Stomach smooth muscle (tissue), 2 donors: ENCODE measurements at regions not wholly inside any gene's neighbourhood (a gene's known extent, or its start where the extent isn't known, plus 50 kb on each side); places are given as distances from the start of the nearest gene placed in this dataset.

Source experiments
- H3K27ac ChIP-seq: one replicate; pipeline ENCODE4 v1.7.0; 2013; ENCODE audit warnings: mild to moderate bottlenecking, low read length, inconsistent platforms
- H3K27me3 ChIP-seq, 2 donors: one replicate each; pipeline ENCODE4 v1.7.0; 2013; ENCODE audit warnings: low read length in 2 of 2; ENCODE audit not compliant: insufficient read depth in 2 of 2, control insufficient read depth in 1 of 2
- H3K36me3 ChIP-seq, 2 donors: one replicate each; pipeline ENCODE4 v1.7.0; 2013; ENCODE audit warnings: low read length in 2 of 2; ENCODE audit not compliant: control insufficient read depth in 2 of 2, insufficient read depth in 2 of 2
- H3K4me1 ChIP-seq: one replicate; pipeline ENCODE4 v1.7.0; 2013; ENCODE audit warnings: low read length; ENCODE audit not compliant: control insufficient read depth, insufficient read depth
- H3K4me3 ChIP-seq, 2 donors: one replicate each; pipeline ENCODE4 v1.7.0; 2013; ENCODE audit warnings: low read length in 2 of 2
- H3K9ac ChIP-seq, 2 donors: one replicate each; pipeline ENCODE4 v1.7.0; 2013; ENCODE audit warnings: low read length in 2 of 2, mild to moderate bottlenecking in 1 of 2
- H3K9me3 ChIP-seq, 2 donors: one replicate each; pipeline ENCODE4 v1.7.0; 2013; ENCODE audit warnings: low read length in 2 of 2; ENCODE audit not compliant: control insufficient read depth in 2 of 2
- donor health status: healthy.
- donor health status: Pancreatic carcinoma.

- no peaks in the 10 kb centered on the region for H3K9me3 ChIP-seq
- H3K9ac ChIP-seq, result no peak overlapping the region
- no peaks in the 10 kb centered on the region for H3K27me3 ChIP-seq
- peaks cover 7% of the 10 kb centered on the region for H3K4me1 ChIP-seq
- H3K27ac ChIP-seq, result no peak overlapping the region
- no peak overlapping the region for H3K4me3 ChIP-seq
- H3K36me3 ChIP-seq, result no peaks in the 10 kb centered on the region
Observed at GRCh38 chr2:47250586-47251403, 74.5 kb upstream of the CALM2 start.

- Histone ChIP-seq H3K4me1 (peaks cover 7% of the 10 kb centered on the region), H3K9me3 (no peaks in the 10 kb centered on the region), H3K27ac (peak overlapping the region; percentile 41)
Observed at GRCh38 chr2:47249931-47250330, 73.6 kb upstream of the CALM2 start.

GRCh38 chr2:47249157-47249900 lies 73.0 kb upstream of the CALM2 start:
- no peaks in the 10 kb centered on the region for H3K9me3 ChIP-seq

More at GRCh38 chr2:47249931-47250330, 73.6 kb upstream of the CALM2 start:
- Histone ChIP-seq H3K36me3 (no peaks in the 10 kb centered on the region), H3K9ac (no peak overlapping the region), H3K4me3 (no peak overlapping the region), H3K27me3 (no peaks in the 10 kb centered on the region)

GRCh38 chr2:47243596-47244323 lies 67.4 kb upstream of the CALM2 start:
- H3K9ac ChIP-seq, result peak overlapping the region; percentile 58 to 62
- peak overlapping the region; percentile 22 to 38 for H3K4me3 ChIP-seq
- H3K9me3 ChIP-seq, result no peaks in the 10 kb centered on the region
- H3K36me3 ChIP-seq, result no peaks in the 10 kb centered on the region
- H3K4me1 ChIP-seq, result peaks cover 12% of the 10 kb centered on the region
- H3K27ac ChIP-seq, result peak overlapping the region; percentile 89
- no peaks in the 10 kb centered on the region for H3K27me3 ChIP-seq

More at GRCh38 chr2:47249157-47249900, 73.0 kb upstream of the CALM2 start:
- H3K4me3 ChIP-seq, result peak overlapping the region; percentile 49 to 52
- no peaks in the 10 kb centered on the region for H3K36me3 ChIP-seq
- H3K4me1 ChIP-seq, result peaks cover 7% of the 10 kb centered on the region
- peak overlapping the region; percentile 41 for H3K27ac ChIP-seq
- H3K9ac ChIP-seq, result peak overlapping the region in 1 of 2 donors; percentile 29
- H3K27me3 ChIP-seq, result no peaks in the 10 kb centered on the region

DNA sequence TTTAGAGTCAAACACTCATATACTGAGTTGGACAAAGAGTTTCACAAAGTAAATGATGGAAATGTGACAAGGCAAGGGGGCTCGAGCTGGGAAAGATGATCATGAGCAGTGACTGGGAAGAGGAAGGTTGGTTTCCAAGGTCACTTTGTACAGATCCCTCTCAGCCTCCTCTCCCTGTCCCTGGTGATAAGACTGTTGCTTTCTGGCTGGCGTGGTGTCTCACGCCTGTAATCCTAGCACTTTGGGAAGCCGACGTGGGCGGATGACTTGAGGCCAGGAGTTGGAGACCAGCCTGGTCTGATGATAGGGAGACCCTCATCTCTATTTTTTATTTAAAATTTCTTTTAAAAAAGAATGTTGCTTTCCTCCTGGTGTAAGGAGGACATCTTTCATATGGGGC lies 65.4 kb upstream of the CALM2 start:
- Histone ChIP-seq H3K36me3 (no peaks in the 10 kb centered on the region), H3K9me3 (no peaks in the 10 kb centered on the region), H3K27me3 (no peaks in the 10 kb centered on the region), H3K4me3 (no peak overlapping the region), H3K4me1 (peaks cover 19% of the 10 kb centered on the region), H3K9ac (no peak overlapping the region), H3K27ac (no peak overlapping the region)

GRCh38 chr2:47239119-47239969 lies 63.0 kb upstream of the CALM2 start:
- H3K9ac ChIP-seq, result no peak overlapping the region
- no peaks in the 10 kb centered on the region for H3K9me3 ChIP-seq
- peaks cover 23% of the 10 kb centered on the region for H3K4me1 ChIP-seq
- no peaks in the 10 kb centered on the region for H3K27me3 ChIP-seq
- H3K4me3 ChIP-seq, result no peak overlapping the region
- no peaks in the 10 kb centered on the region for H3K36me3 ChIP-seq
- no peak overlapping the region for H3K27ac ChIP-seq

GRCh38 chr2:47238638-47239037 lies 62.3 kb upstream of the CALM2 start:
- no peaks in the 10 kb centered on the region for H3K9me3 ChIP-seq
- no peak overlapping the region for H3K4me3 ChIP-seq
- no peaks in the 10 kb centered on the region for H3K27me3 ChIP-seq
- no peak overlapping the region for H3K27ac ChIP-seq
- no peaks in the 10 kb centered on the region for H3K36me3 ChIP-seq
- peaks cover 18% of the 10 kb centered on the region for H3K4me1 ChIP-seq
- no peak overlapping the region for H3K9ac ChIP-seq

- H3K9me3 ChIP-seq, result no peaks in the 10 kb centered on the region
- H3K27ac ChIP-seq, result no peak overlapping the region
- no peak overlapping the region for H3K9ac ChIP-seq
Observed at GRCh38 chr2:47237375-47238334, 61.3 kb upstream of the CALM2 start.

DNA sequence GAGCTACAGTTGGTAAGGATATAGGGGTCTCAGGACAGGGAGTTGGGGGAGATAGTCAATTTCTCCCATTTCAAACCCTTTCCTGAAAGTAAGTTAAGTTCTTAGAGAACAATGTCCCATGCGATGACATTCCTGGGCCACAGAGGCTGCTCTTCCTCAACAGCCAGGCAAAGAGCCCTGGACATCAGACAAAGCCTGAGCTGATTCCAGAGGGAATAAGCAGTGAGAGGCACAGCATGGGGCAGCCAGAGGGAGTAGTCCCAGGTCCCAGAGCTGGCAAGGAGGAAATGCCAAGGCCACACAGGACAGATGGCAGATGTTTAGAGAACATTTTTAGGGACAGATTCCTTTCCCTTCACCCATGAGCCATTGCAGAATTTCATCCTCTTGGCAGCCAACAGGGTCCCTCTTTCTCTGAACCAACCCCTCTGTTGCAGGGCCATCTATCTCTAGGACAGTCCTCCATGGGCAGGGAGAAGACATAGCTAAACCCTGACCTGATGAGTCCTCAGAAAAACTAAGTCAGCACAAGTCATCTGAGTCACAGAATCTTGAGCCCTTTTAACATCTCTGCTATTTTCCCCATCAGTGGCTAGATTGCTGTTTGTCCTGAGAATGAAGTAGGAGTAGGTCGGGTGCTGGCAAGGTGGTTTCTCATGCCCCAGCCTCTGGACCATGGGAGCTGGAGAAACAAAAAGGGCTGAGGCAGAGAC lies 60.3 kb upstream of the CALM2 start:
- H3K9me3 ChIP-seq, result no peaks in the 10 kb centered on the region
- H3K4me1 ChIP-seq, result peaks cover 13% of the 10 kb centered on the region
- H3K9ac ChIP-seq, result no peak overlapping the region
- H3K27me3 ChIP-seq, result no peaks in the 10 kb centered on the region
- no peak overlapping the region for H3K4me3 ChIP-seq
- H3K36me3 ChIP-seq, result no peaks in the 10 kb centered on the region
- no peak overlapping the region for H3K27ac ChIP-seq

More at GRCh38 chr2:47237375-47238334, 61.3 kb upstream of the CALM2 start:
- H3K27me3 ChIP-seq, result no peaks in the 10 kb centered on the region
- peaks cover 13% of the 10 kb centered on the region for H3K4me1 ChIP-seq
- no peak overlapping the region for H3K4me3 ChIP-seq
- no peaks in the 10 kb centered on the region for H3K36me3 ChIP-seq
